ENCODE measurements at regions not wholly inside any gene's neighbourhood (a gene's known extent, or its start where the extent isn't known, plus 50 kb on each side); places are given as distances from the start of the nearest gene placed in this dataset.
"Not testable (repeated sequence)": the region's sequence is repeated elsewhere in the genome, so short reads cannot be mapped to it uniquely, and the experiment has no call there.

DNA sequence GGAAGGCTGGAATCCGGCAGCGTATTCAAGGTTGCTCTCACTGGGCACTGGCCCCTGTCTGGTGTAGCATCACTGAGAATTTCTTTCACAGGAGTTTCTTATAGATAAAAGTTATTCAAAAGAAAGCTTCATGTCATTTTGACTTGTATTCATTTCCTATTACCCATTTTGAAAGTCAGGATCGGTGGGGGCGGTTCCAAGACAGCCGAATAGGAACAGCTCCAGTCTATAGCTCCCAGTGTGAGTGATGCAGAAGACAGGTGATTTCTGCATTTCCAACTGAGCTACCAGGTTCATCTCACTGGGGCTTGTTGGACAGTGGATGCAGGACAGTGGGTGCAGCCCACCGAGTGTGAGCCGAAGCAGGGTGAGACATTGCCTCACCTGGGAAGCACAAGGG lies 51.5 kb upstream of the CDC42EP3 start:
- not testable (repeated sequence) for TF ChIP-seq CTCF (conservative IDR thresholded peaks at IDR 0.05; ENCODE audit: low read length); EZH2phosphoT487 (IDR thresholded peaks at IDR 0.05; ENCODE audit: borderline replicate concordance)

All from Loucy (cell line).